ENCODE measurements at regions not wholly inside any gene's neighbourhood (a gene's known extent, or its start where the extent isn't known, plus 50 kb on each side); places are given as distances from the start of the nearest gene placed in this dataset.

- ChIA-PET POLR2A (no interaction called here), CTCF (ENCODE audit: low intra/inter-chr PET ratio, low total read pairs) (no interaction called here)
- no peak for FAIRE-seq
- BruUV-seq (replicated peaks): no TSS peak
- TF ChIP-seq MEF2D (CRISPR knock-in tag; IDR thresholded peaks at IDR 0.05): no peak
- TF ChIP-seq ZNF280B (CRISPR knock-in tag; IDR thresholded peaks at IDR 0.05; ENCODE audit: borderline replicate concordance): no peak
- TF ChIP-seq NFATC3 (CRISPR knock-in tag; IDR thresholded peaks at IDR 0.05): no peak
- no peak for TF ChIP-seq AGO2 (optimal IDR thresholded peaks at IDR 0.05; ENCODE audit: low read depth, low read length)
- TF ChIP-seq SALL2 (CRISPR knock-in tag; IDR thresholded peaks at IDR 0.05): no peak
- TF ChIP-seq ZNF704 (CRISPR knock-in tag; IDR thresholded peaks at IDR 0.05; ENCODE audit: borderline replicate concordance): no peak
- TF ChIP-seq TCF7L2 (IDR thresholded peaks at IDR 0.05; ENCODE audit: low read depth, low read length): no peak
- TF ChIP-seq HDAC1 (CRISPR knock-in tag; IDR thresholded peaks at IDR 0.05): no peak
- TF ChIP-seq HMGXB4 (CRISPR knock-in tag; IDR thresholded peaks at IDR 0.05; ENCODE audit: borderline replicate concordance in 1 of 2, low read depth in 1 of 2): no peak
- TF ChIP-seq SNRNP70 (IDR thresholded peaks at IDR 0.05; ENCODE audit: low read depth, low read length): no peak
- no peak for TF ChIP-seq JUN (CRISPR knock-in tag; IDR thresholded peaks at IDR 0.05)
- TF ChIP-seq ZNF124 (CRISPR knock-in tag; IDR thresholded peaks at IDR 0.05): no peak
- no peak for TF ChIP-seq ZNF781 (CRISPR knock-in tag; IDR thresholded peaks at IDR 0.05; ENCODE audit: borderline replicate concordance, not compliant biosample characterization)
- no peak for TF ChIP-seq ZNF343 (CRISPR knock-in tag; IDR thresholded peaks at IDR 0.05)
- TF ChIP-seq GABPA (IDR thresholded peaks at IDR 0.05; ENCODE audit: low read depth, low read length): no peak
- no peak for TF ChIP-seq GABPA (CRISPR knock-in tag; IDR thresholded peaks at IDR 0.05; ENCODE audit: low read depth)
- no peak for TF ChIP-seq THYN1 (CRISPR knock-in tag; IDR thresholded peaks at IDR 0.05; ENCODE audit: borderline replicate concordance, low read depth)
- no peak for TF ChIP-seq POLR2A (IDR thresholded peaks at IDR 0.05; ENCODE audit: insufficient read depth in 1 of 2, low read depth in 2 of 2, low read length in 2 of 2)
- no peak for TF ChIP-seq GZF1 (CRISPR knock-in tag; IDR thresholded peaks at IDR 0.05)
- intact Hi-C loops (cut with micrococcal nuclease; ENCODE audit: unreplicated experiment): no loop called here
- H2AFZ ChIP-seq (ENCODE audit: low read length): no peak overlapping the region
- H3K4me1 ChIP-seq (ENCODE audit: insufficient read depth, low read length): no peaks in the 10 kb centered on the region
- no peaks in the 10 kb centered on the region for H3K36me3 ChIP-seq (replicated peaks in 1 of 2; ENCODE audit: control insufficient read depth in 1 of 2, insufficient read depth in 2 of 2, low read length in 2 of 2)
- H4K20me1 ChIP-seq (ENCODE audit: insufficient read depth, low read length): no peaks in the 10 kb centered on the region
- H3K4me2 ChIP-seq (ENCODE audit: low read depth, low read length): no peak overlapping the region
- no peak overlapping the region for H3K9ac ChIP-seq (ENCODE audit: insufficient read depth, low read depth, low read length)
- peaks cover 27% of the 10 kb centered on the region; the same call in 1 of the 2 replicates for H3K9me3 ChIP-seq (ENCODE audit: low read length)
- in situ Hi-C loops (cut with HindIII; ENCODE audit: extremely low pct_ligation_motif_present, low pct_unique_long_range_greater_than_20kb): no loop called here
- H3K4me3 ChIP-seq (replicated peaks in 1 of 3; ENCODE audit: insufficient read depth in 1 of 3, low read depth in 2 of 3, low read length in 3 of 3): no peak overlapping the region
- no peak for DNase-seq (ENCODE audit: low spot score)
- no peaks in the 10 kb centered on the region for H3K27me3 ChIP-seq (ENCODE audit: control insufficient read depth in 1 of 2, insufficient read depth in 2 of 2, low read length in 2 of 2)
- WGBS (ENCODE audit: low lambda C conversion rate): 0% methylated on average over 1 of the region's 1 CpG
- no peaks in the 10 kb centered on the region for H3K79me2 ChIP-seq (ENCODE audit: insufficient read depth, low read length)
- no peak overlapping the region for H3K27ac ChIP-seq (ENCODE audit: extremely low read length, insufficient read depth, low read length)
- no peak for ATAC-seq
Measured at GRCh38 chr20:7348253-7348652, 580.8 kb downstream of the BMP2 start.
